ENCODE measurements at regions not wholly inside any gene's neighbourhood (a gene's known extent, or its start where the extent isn't known, plus 50 kb on each side); places are given as distances from the start of the nearest gene placed in this dataset.

DNA sequence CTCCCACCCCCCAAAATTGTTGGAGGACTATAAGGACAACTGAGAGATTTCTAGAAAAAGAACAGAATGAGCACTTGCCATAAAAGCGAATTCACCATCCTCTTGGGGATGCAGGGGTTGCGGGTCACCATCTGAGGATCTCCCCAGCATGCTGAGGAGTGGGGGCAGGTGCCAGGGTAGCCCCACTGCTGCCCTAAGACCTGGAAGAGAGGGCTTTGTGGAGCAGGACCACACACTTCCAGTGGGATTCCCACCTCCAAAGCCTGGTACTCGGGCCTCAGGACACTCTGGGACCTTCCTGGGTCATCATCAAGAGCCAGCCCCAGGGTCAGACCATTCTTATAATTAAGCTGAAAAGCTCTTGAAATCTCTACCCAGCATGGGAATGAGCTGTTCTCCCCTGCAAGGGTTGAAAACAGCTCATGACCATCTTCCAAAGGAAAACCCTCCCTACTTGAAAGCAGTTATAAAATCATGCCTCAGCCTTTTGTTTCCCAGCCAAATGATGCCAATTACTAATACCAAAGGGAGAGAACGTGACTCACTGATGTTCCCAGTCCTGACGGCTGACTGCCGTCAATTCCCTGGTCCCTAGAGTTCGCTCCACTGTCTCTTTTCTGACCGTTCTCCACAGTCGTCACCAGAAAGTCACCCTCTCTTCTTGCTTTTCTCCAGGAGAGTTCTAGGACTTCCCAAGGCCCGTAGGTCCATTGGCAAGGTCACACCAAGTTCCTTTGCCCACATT, 76.8 kb upstream of the CREB3L1 start:
- TF ChIP-seq, protein P1, sequence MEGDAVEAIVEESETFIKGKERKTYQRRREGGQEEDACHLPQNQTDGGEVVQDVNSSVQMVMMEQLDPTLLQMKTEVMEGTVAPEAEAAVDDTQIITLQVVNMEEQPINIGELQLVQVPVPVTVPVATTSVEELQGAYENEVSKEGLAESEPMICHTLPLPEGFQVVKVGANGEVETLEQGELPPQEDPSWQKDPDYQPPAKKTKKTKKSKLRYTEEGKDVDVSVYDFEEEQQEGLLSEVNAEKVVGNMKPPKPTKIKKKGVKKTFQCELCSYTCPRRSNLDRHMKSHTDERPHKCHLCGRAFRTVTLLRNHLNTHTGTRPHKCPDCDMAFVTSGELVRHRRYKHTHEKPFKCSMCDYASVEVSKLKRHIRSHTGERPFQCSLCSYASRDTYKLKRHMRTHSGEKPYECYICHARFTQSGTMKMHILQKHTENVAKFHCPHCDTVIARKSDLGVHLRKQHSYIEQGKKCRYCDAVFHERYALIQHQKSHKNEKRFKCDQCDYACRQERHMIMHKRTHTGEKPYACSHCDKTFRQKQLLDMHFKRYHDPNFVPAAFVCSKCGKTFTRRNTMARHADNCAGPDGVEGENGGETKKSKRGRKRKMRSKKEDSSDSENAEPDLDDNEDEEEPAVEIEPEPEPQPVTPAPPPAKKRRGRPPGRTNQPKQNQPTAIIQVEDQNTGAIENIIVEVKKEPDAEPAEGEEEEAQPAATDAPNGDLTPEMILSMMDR (IDR thresholded peaks at IDR 0.05; ENCODE audit: insufficient read depth, low read length) = no peak
- TF ChIP-seq POLR2AphosphoS5 (IDR thresholded peaks at IDR 0.05; ENCODE audit: low read depth) (no peak), SPI1 (IDR thresholded peaks at IDR 0.05; ENCODE audit: borderline replicate concordance, low read depth) (no peak)
- TF ChIP-seq, protein P2, sequence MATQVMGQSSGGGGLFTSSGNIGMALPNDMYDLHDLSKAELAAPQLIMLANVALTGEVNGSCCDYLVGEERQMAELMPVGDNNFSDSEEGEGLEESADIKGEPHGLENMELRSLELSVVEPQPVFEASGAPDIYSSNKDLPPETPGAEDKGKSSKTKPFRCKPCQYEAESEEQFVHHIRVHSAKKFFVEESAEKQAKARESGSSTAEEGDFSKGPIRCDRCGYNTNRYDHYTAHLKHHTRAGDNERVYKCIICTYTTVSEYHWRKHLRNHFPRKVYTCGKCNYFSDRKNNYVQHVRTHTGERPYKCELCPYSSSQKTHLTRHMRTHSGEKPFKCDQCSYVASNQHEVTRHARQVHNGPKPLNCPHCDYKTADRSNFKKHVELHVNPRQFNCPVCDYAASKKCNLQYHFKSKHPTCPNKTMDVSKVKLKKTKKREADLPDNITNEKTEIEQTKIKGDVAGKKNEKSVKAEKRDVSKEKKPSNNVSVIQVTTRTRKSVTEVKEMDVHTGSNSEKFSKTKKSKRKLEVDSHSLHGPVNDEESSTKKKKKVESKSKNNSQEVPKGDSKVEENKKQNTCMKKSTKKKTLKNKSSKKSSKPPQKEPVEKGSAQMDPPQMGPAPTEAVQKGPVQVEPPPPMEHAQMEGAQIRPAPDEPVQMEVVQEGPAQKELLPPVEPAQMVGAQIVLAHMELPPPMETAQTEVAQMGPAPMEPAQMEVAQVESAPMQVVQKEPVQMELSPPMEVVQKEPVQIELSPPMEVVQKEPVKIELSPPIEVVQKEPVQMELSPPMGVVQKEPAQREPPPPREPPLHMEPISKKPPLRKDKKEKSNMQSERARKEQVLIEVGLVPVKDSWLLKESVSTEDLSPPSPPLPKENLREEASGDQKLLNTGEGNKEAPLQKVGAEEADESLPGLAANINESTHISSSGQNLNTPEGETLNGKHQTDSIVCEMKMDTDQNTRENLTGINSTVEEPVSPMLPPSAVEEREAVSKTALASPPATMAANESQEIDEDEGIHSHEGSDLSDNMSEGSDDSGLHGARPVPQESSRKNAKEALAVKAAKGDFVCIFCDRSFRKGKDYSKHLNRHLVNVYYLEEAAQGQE (IDR thresholded peaks at IDR 0.05; ENCODE audit: insufficient replicate concordance, low read depth) = no peak

Measured in HL-60 (cell line).